HPDE6-E6E7 (cell line): ENCODE measurements at regions not wholly inside any gene's neighbourhood (a gene's known extent, or its start where the extent isn't known, plus 50 kb on each side); places are given as distances from the start of the nearest gene placed in this dataset.
"Not testable (repeated sequence)": the region's sequence is repeated elsewhere in the genome, so short reads cannot be mapped to it uniquely, and the experiment has no call there.

ENCODE experiments used
- DNase-seq: peaks from one replicate; pipeline ENCODE4 v3.0.0; 2011; ENCODE audit warnings: missing footprints; ENCODE audit errors: extremely low spot score

DNA sequence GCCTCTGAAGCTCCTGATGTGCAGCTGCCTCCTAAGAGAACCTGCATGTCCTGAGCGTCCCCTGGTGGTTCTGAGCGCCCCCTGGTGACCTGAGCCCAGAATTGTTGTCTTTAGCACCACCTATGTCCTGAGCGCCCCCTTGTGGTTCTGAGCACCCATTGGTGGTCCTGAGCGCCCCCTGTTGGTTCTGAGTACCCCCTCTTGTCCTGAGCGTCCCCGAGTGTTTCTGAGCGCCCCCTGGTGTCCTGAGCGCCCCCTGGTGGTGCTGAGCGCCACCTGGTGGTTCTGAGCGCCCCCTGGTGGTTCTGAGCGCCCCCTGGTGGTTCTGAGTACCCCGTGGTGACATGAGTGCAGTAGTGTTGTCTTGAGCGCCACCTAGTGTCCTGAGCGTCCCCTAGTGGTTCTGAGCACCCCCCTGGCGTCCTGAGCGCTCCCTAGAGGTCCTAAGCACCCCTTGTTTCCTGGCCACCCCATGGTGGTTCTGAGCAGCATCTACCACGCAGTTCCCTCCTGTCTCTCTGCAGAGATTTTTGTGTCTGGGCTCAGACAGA is 782.5 kb downstream of the TMEM121 start:
- no peak for DNase-seq

DNA sequence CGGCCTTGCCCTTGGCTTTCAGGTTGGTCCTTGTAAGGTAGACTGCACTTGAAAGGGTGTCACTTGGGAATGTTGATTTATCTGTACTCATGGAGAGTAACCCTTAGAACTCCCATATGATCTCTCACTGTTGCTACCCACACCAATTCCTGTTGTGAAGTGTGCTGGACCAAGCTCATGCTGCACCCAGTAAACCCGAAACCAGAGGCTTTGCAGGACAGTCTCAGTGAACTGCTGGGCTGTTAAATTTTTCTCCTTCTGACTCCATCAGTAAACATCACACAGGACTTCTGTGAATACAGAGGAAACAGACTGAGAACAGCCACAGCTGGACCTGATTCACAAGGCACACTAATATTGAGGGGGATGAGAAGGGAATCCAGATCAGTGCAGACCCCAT is 783.0 kb downstream of the TMEM121 start:
- DNase-seq: no peak

GRCh38 chr14:106315436-106315835 is 789.1 kb downstream of the TMEM121 start:
- no peak for DNase-seq

DNA sequence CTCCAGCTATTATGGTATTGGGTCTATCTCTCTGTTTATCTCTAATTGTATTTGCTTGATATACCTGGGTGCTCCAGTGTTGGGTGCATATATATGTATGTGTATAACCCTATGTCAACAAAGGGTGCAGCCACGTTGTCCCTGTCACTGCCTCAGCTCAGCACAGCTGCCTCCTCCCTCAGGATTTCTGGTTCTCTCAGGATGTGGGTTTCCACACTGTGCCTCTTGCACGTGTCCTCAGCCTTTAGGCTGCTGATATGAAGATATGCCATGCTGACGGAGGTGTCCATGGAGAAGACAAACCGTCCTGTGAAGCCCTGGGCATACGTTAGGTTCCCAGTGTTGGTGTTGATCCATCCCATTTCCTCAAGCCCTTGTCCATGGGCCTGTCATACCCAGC is 791.2 kb downstream of the TMEM121 start:
- DNase-seq: no peak

GRCh38 chr14:106318700-106319099 is 792.3 kb downstream of the TMEM121 start:
- DNase-seq: no peak

- not testable (repeated sequence) for DNase-seq
Observed at GRCh38 chr14:106323970-106324369, 797.6 kb downstream of the TMEM121 start.

GRCh38 chr14:106327234-106327633 is 800.9 kb downstream of the TMEM121 start:
- DNase-seq: no peak

DNA sequence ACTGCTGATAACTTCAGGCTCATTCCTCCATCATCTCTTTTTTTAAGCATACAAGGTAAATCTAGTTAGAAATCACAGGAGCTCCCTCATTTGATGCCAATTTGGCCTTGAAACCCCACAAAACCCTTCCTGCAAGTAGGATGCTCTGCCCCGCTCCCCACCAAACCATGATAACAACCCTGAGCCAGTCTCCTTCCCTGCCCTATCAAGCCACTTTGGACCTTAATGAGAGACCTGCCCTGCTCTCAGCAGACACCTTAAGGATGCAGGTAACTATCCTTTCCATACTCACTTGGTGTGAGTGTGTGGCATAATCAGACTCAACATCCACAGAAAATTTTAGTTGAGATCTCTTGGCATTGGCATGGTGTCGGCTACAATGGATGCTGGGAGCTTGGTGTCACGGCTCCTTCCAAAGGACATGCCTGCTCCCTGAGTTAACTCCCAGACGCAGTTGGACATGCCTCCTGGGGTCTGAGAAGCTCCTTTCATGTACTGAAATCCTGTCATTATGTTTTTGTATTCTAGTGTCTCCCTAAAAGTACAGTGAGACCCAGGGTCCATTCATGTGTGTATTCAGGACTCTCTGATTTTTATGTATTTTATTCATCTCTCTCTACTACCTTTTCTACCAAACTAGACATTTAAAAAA is 801.4 kb downstream of the TMEM121 start:
- DNase-seq: not testable (repeated sequence)

- not testable (repeated sequence) for DNase-seq
Observed at GRCh38 chr14:106329243-106329642, 802.9 kb downstream of the TMEM121 start.

DNA sequence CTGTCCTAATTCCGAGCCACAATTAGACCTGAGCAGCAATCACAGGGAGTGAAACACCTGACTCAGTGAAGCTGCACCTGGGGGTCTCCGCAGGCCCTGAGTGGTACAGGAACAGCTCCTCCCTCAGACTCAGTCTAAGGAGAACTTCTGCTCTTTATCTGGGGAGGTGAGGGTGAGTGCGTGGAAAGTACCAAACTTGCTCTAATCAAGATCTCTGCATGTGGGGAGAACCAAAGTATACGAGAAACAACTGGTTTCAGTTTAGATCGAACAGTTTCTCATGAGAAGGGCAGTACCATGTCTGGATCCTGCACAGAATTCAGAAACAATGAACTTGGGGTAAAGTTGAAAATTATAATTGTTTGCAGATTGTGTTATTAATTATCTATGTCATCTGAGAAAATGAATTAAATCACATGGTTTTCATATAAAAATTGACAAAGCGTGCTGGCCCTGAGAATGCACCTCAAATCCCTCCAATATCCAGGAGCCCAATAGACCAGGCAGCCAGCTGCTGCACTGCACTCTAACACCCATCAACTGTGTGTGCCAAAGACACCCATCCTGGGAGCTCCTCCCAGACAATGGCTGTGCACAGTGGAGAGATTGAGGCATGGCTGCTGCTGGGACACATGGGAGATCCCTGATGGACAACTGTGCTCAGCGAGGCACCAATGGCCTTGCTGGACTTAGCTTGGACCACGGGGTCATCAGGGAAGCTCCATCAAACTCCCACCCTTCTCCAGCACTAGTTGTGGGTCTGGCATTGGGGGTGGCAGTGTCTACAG is 803.8 kb downstream of the TMEM121 start:
- not testable (repeated sequence) for DNase-seq

DNA sequence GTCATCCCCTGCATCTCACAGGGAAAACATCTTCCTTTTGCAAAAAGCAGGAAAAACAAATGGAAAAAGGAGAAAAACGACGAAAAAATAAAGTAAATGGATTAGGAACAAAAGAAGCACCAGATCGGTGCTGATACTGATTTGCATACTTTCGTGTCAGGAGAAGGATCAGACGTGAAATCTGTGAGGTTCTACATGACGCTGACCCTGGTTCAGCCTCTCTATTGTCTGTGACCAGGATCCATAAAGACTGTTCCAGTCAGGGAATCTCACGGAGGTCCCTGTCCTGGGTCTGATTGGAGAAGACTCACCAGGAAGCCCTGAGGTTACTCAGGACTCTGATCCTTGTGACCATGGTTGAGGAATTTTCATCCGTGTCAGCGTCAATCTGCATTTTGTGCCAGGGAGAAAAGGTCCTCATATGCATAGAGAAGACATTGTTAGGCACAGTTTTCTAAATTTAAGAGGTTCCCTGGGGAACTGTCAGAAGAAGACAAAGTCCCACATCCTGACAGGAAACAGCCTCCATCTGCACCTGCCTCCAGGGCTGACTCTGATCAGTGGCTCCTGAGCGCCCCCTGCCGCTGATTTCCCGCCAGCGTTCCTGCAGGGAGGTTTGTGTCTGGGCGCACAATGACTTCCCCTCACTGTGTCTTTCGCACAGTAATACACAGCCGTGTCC is 808.2 kb downstream of the TMEM121 start:
- not testable (repeated sequence) for DNase-seq

DNA sequence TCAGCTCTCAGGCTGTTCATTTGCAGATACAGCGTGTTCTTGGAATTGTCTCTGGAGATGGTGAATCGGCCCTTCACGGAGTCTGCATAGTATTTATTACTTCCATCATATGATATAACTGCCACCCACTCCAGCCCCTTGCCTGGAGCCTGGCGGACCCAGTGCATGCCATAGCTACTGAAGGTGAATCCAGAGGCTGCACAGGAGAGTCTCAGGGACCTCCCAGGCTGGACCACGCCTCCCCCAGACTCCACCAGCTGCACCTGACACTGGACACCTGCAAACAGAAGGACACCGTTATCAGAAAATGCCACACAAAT is 808.7 kb downstream of the TMEM121 start:
- DNase-seq: not testable (repeated sequence)

GRCh38 chr14:106338775-106339174 is 812.4 kb downstream of the TMEM121 start:
- DNase-seq: not testable (repeated sequence)

DNA sequence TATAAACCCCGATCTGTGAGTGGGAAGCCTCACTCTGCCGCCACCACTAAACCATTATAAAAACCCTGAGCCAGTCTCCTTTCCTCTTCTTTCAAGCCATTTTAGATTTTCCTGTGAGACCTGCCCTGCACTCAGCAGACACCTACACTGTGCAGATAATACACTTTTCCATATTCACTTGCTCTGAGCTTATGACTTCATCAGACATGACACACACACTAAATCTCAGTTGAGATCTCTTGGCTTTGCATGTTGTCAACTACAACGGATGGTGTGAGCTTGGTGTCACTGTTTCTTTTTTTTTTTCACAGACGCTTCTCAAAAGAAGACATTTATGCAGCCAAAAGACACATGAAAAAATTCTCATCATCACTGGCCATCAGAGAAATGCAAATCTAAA is 814.3 kb downstream of the TMEM121 start:
- DNase-seq: not testable (repeated sequence)

DNA sequence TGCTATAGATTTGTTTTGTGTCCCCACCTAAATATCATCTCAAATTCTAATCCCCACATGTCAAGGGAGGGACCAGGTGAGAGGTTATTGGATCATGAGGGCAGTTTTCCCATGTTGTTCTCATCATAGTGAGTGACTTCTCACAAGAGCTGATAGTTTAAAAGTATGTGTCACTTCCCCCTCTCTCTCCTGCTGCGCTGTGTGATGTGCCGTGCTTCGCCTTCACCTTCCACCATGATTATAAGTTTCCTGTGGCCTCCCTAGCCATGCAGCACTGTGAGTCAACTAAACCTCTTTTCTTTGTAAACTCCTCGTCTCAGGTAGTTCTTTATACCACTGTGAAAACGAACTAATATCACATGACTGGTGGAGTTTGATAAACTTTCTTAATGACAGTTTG is 814.8 kb downstream of the TMEM121 start:
- not testable (repeated sequence) for DNase-seq

GRCh38 chr14:106343626-106344025 is 817.2 kb downstream of the TMEM121 start:
- no peak for DNase-seq

DNA sequence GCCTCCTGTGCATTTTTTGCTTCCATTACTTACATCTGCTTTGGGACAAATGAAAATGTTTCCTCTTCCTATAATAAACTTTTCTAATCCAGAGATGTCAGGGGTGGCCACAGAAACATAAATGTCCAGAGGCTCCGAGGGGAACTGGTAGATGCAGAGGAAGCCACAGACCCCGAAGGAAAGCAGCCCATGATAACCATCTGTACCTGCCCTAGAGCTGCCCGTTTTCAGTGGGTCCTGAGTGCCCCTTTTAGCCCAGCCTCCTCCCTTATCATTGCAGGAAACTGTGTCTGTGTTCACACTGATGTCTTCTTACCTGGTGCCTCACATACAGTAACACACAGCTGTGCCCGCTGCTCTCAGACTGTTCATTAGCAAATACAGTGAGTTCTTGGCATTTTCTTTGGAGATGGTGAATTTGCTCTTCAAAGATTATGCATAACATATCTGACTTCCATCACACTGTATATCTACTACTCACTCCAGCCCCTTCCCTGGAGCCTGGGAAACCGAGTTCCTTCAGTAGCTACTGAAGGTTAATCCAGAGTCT is 817.8 kb downstream of the TMEM121 start:
- not testable (repeated sequence) for DNase-seq

DNA sequence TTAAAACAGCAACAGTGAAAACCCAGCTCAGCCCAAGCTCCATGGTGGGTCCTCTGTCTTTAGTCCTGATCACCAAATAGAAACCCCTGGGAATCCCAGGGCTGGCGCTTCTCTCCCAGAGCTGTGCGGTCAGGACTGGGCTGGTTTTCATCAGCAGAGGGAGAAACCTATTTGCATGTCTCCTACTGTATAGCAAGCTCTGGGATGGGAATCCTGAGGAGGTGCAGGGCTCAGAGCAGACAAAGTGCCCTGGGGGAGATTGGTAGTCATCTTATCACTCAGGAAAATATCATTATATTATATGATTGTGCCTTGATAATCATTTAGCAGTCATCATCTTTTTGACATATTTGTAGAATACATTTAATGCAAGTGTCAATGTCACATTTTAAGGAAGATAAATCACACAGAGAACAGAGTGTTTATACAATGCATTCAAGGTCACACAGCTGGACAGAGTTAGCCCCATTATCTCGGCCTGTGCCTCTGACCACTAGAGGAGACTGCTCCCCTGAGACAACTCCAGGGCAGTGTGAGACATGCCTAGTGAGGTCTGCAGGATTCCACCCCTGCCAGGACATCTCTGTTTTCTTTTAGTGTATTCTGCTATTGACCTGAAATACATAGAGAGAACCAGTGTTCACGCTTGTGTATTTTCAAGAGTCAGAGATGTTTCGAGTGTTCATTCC is 818.6 kb downstream of the TMEM121 start:
- DNase-seq: not testable (repeated sequence)

GRCh38 chr14:106346084-106346483 is 819.7 kb downstream of the TMEM121 start:
- no peak for DNase-seq

DNA sequence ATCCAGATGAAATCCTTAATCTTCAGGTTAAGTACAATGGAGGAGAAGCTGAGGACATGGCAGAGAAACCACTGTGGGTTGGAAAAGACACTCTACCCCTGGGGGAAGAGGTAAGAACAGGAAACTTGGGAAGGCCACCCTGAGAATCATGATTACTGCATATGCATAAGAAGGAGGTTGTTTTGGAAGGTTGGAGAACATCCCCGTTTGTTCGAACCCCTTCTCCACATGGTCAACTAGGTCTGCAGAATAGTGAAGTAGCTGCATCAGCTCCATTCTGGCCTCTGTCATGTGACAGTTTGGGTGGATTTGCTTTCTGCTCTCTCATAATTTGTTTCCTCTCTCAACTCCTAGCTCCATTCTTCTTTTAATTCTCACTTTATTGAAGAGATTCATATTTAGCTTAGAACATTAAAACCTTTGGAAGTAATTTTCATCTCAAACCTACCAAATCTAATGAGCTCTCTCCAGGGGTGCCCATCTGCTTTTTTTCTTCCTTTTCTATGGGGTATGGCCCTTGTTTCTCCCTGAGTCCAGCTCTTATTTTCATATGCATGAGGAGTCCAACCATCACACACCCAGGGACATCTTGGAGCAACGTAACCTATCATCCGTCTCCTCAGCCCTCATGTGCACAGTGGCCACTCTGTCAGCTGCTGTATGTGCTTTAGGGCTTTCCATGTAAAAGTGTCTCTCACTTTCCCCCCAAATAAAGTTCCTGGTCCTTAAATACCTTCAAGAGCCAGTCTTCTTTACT is 820.3 kb downstream of the TMEM121 start:
- DNase-seq: no peak

GRCh38 chr14:106347291-106347778 is 821.0 kb downstream of the TMEM121 start:
- DNase-seq: no peak
